Endothelial cell of umbilical vein (primary cell): ENCODE measurements at regions not wholly inside any gene's neighbourhood (a gene's known extent, or its start where the extent isn't known, plus 50 kb on each side); places are given as distances from the start of the nearest gene placed in this dataset.

Experiments used
- BruUV-seq: library from RNA; stranded (reverse); fragments of 400-500 nt; replicated peaks from 2 replicates; lab custom pipeline; 2021; lab: Mats Ljungman, UMichigan
- CTCF ChIA-PET: fragments of 300-600, 350-600 bp; sonication (Branson Sonifier 250); formaldehyde crosslinking; loops from one replicate; lab custom pipeline; 2021; ENCODE audit warnings: antibody characterized with exemption, inconsistent platforms; lab: Charles Lee
- POLR2A ChIA-PET: fragments of 300-600, 350-600 bp; sonication (Branson Sonifier 250); formaldehyde crosslinking; loops from one replicate; lab custom pipeline; 2021; ENCODE audit warnings: antibody characterized with exemption, inconsistent platforms; lab: Charles Lee
- DNase-seq: peaks from one replicate; pipeline ENCODE4 v3.0.0-alpha.2; 2011; ENCODE audit warnings: low read depth, low spot score
- FAIRE-seq: peaks from 2 replicates; lab custom pipeline; 2011; peaks lifted over from hg19 to GRCh38; lab: Jason Lieb, UNC
- H2AFZ ChIP-seq: 2 replicates; pipeline ENCODE4 v1.6.0; 2012; ENCODE audit warnings: low read depth, low read length, control low read depth, inconsistent platforms
- H3K27ac ChIP-seq: 2 replicates; pipeline ENCODE4 v1.5.1; 2011; ENCODE audit warnings: low read depth, mild to moderate bottlenecking, control low read depth, low read length, moderate library complexity; ENCODE audit not compliant: insufficient read depth
- H3K27me3 ChIP-seq, 2 experiments: 2 replicates each; pipeline versions ENCODE4 v1.6.0 to v1.6.1; 2011; ENCODE audit warnings: low read length in 2 of 2, mixed read lengths in 1 of 2; ENCODE audit not compliant: control insufficient read depth in 2 of 2, insufficient read depth in 2 of 2
- H3K36me3 ChIP-seq, 2 experiments: 2 replicates in 1 of 2; 3 replicates in 1 of 2; pipeline ENCODE4 v1.5.1; 2011; ENCODE audit warnings: low read length in 2 of 2, mild to moderate bottlenecking in 1 of 2, moderate library complexity in 1 of 2; ENCODE audit not compliant: control insufficient read depth in 2 of 2, insufficient read depth in 2 of 2; ENCODE audit errors: extremely low read depth in 1 of 2
- H3K4me1 ChIP-seq: 3 replicates; pipeline ENCODE4 v1.5.1; 2011; ENCODE audit warnings: mild to moderate bottlenecking, low read length; ENCODE audit not compliant: control insufficient read depth, insufficient read depth; ENCODE audit errors: extremely low read depth
- H3K4me2 ChIP-seq: 2 replicates; pipeline ENCODE4 v1.6.1; 2011; ENCODE audit warnings: low read length, control low read depth, mixed read lengths; ENCODE audit not compliant: insufficient read depth
- H3K4me3 ChIP-seq, 3 experiments: fragments of 200-600 bp in 1 of 3; sonication (generic), shearing (Covaris generic) in 1 of 3; replicated peaks in 1 of 3; 2 replicates each; pipeline ENCODE4 v1.5.1; 2011 to 2016; ENCODE audit warnings: control low read depth in 3 of 3, low read length in 3 of 3, mild to moderate bottlenecking in 2 of 3, inconsistent platforms in 1 of 3, low read depth in 1 of 3, moderate library complexity in 1 of 3; ENCODE audit not compliant: insufficient read depth in 1 of 3
- H3K79me2 ChIP-seq: 2 replicates; pipeline ENCODE4 v1.6.0; 2012; ENCODE audit warnings: low read length, inconsistent platforms; ENCODE audit not compliant: control insufficient read depth, insufficient read depth
- H3K9ac ChIP-seq: replicated peaks from 2 replicates; pipeline ENCODE3; 2011; ENCODE audit warnings: low read length, control low read depth; ENCODE audit not compliant: insufficient read depth; ENCODE audit errors: extremely low read depth
- H3K9me1 ChIP-seq: replicated peaks from 3 replicates; pipeline ENCODE4 v1.6.0; 2011; ENCODE audit warnings: mild to moderate bottlenecking, low read length; ENCODE audit not compliant: control insufficient read depth, insufficient read depth; ENCODE audit errors: extremely low read depth
- H3K9me3 ChIP-seq: replicated peaks from 2 replicates; pipeline ENCODE4 v1.5.1; 2012; ENCODE audit warnings: low read length, inconsistent platforms; ENCODE audit not compliant: control insufficient read depth, insufficient read depth
- H4K20me1 ChIP-seq: replicated peaks from 2 replicates; pipeline ENCODE3; 2011; ENCODE audit warnings: mild to moderate bottlenecking, low read length; ENCODE audit not compliant: control insufficient read depth, insufficient read depth; ENCODE audit errors: extremely low read depth
- EZH2 ChIP-seq: IDR thresholded peaks from 2 replicates; pipeline ENCODE4 v1.6.1; 2012; ENCODE audit warnings: borderline replicate concordance, low read depth, mild to moderate bottlenecking, moderate library complexity, low read length, inconsistent platforms; ENCODE audit not compliant: severe bottlenecking
- FOS ChIP-seq: IDR thresholded peaks from 2 replicates; pipeline ENCODE4 v1.6.1; 2011; ENCODE audit warnings: mild to moderate bottlenecking, low read length, moderate library complexity, borderline replicate concordance; ENCODE audit not compliant: insufficient read depth
- JUN ChIP-seq: IDR thresholded peaks from 2 replicates; pipeline ENCODE4 v1.6.1; 2011; ENCODE audit warnings: borderline replicate concordance, low read depth; ENCODE audit not compliant: insufficient read length, insufficient read depth
- POLR2A ChIP-seq: IDR thresholded peaks from 2 replicates; pipeline ENCODE4 v1.6.1; 2012; ENCODE audit warnings: low read depth, mild to moderate bottlenecking, control low read depth, low read length
- POLR2AphosphoS5 ChIP-seq: IDR thresholded peaks from 2 replicates; pipeline ENCODE4 v1.6.1; 2012; ENCODE audit warnings: low read depth, mild to moderate bottlenecking, control low read depth, low read length, moderate library complexity; ENCODE audit not compliant: insufficient read depth
- dilution Hi-C: fragments of 300-500 bp; cut with MboI; formaldehyde crosslinking; loops from one replicate; pipeline ENCODE4 v1.15.0; 2019; ENCODE audit warnings: low sequenced_read_pairs; ENCODE audit not compliant: extremely low pct_ligation_motif_present
- intact Hi-C: fragments of 100-400 bp; cut with micrococcal nuclease; formaldehyde crosslinking; loops from one replicate; pipeline ENCODE4 v1.10.0; 2022

- BruUV-seq, result no TSS peak
- POLR2A ChIA-PET, result no interaction called here
- H2AFZ ChIP-seq, result no peak overlapping the region
These were observed 50.3 kb upstream of the MACC1 start for GRCh38 chr7:20267482-20267881.

GRCh38 chr7:20268824-20269223, 51.6 kb upstream of the MACC1 start:
- H3K4me2 ChIP-seq, result no peak overlapping the region
- ChIA-PET CTCF (no interaction called here), POLR2A (no interaction called here)
- no peak overlapping the region for H2AFZ ChIP-seq
- FAIRE-seq (no peak), DNase-seq (no peak)
- H3K4me1 ChIP-seq, result no peaks in the 10 kb centered on the region
- H3K9ac ChIP-seq, result no peak overlapping the region
- no peaks in the 10 kb centered on the region for H3K36me3 ChIP-seq
- BruUV-seq, result no TSS peak
- no peak overlapping the region for H3K4me3 ChIP-seq
- dilution Hi-C loops, result no loop called here
- TF ChIP-seq JUN (no peak), FOS (peak; percentile 12)
- no peak overlapping the region for H3K27ac ChIP-seq
- H3K9me3 ChIP-seq, result no peaks in the 10 kb centered on the region
- H4K20me1 ChIP-seq, result no peaks in the 10 kb centered on the region
- intact Hi-C loops, result no loop called here
- H3K9me1 ChIP-seq, result no peaks in the 10 kb centered on the region
- H3K79me2 ChIP-seq, result no peaks in the 10 kb centered on the region
- H3K27me3 ChIP-seq, result no peaks in the 10 kb centered on the region

More at GRCh38 chr7:20267482-20267881, 50.3 kb upstream of the MACC1 start:
- no peaks in the 10 kb centered on the region for H3K36me3 ChIP-seq
- H3K4me2 ChIP-seq, result no peak overlapping the region
- H3K9me1 ChIP-seq, result no peaks in the 10 kb centered on the region
- TF ChIP-seq FOS (no peak), POLR2A (no peak), EZH2 (no peak), POLR2AphosphoS5 (no peak)
- no peak overlapping the region for H3K9ac ChIP-seq
- dilution Hi-C loops (no loop called here), intact Hi-C loops (no loop called here)
- no peaks in the 10 kb centered on the region for H3K27me3 ChIP-seq
- FAIRE-seq (no peak), DNase-seq (no peak)
- no peaks in the 10 kb centered on the region for H3K4me1 ChIP-seq
- H4K20me1 ChIP-seq, result no peaks in the 10 kb centered on the region
- H3K27ac ChIP-seq, result no peak overlapping the region
- no peaks in the 10 kb centered on the region for H3K9me3 ChIP-seq
- no peak overlapping the region for H3K4me3 ChIP-seq
- H3K79me2 ChIP-seq, result no peaks in the 10 kb centered on the region
- CTCF ChIA-PET, result no interaction called here
